A549 (cell line): ENCODE measurements at regions not wholly inside any gene's neighbourhood (a gene's known extent, or its start where the extent isn't known, plus 50 kb on each side); places are given as distances from the start of the nearest gene placed in this dataset.

Experiments used
- ATAC-seq, 2 experiments: fragments of 200-7000 bp in 1 of 2; fragments of >200 bp in 1 of 2; cut with Nextera tagmentation in 1 of 2; cut with Tn5 transposase in 1 of 2; 3 replicates each; pipeline versions ENCODE4 v1.8.0 to v1.9.1; 2018 to 2020; ENCODE audit warnings: mild to moderate bottlenecking in 1 of 2, moderate library complexity in 1 of 2
- CTCF ChIA-PET: fragments of 300-600 bp; sonication (Branson Sonifier 250); formaldehyde crosslinking; extraction: SDS; loops from one replicate; lab custom pipeline; 2021; ENCODE audit warnings: antibody characterized with exemption, inconsistent platforms; lab: Yijun Ruan, JAX
- POLR2A ChIA-PET: fragments of 350-600 bp; formaldehyde crosslinking; extraction: SDS; loops from one replicate; lab custom pipeline; 2021; ENCODE audit warnings: antibody characterized with exemption, inconsistent platforms; lab: Yijun Ruan, JAX
- DNase-seq, 2 experiments: peaks; one replicate each; pipeline versions ENCODE4 v3.0.0 to v3.0.0-alpha.2; 2011 to 2016; ENCODE audit warnings: low read depth in 1 of 2, low spot score in 1 of 2
- FAIRE-seq: peaks from 2 replicates; lab custom pipeline; 2011; peaks lifted over from hg19 to GRCh38; lab: Jason Lieb, UNC
- H3K27ac ChIP-seq, 2 experiments: fragments of >200 bp; sonication (Bioruptor Twin); formaldehyde crosslinking; 3 replicates each; pipeline ENCODE4 v1.5.1; 2016 to 2017
- H3K4me1 ChIP-seq: fragments of >200 bp; sonication (Bioruptor Twin); formaldehyde crosslinking; 3 replicates; pipeline ENCODE4 v1.6.1; 2016
- H3K4me2 ChIP-seq: fragments of >200 bp; sonication (Bioruptor Twin); formaldehyde crosslinking; 3 replicates; pipeline ENCODE4 v1.6.1; 2016
- H3K4me3 ChIP-seq: fragments of >200 bp; sonication (Bioruptor Twin); formaldehyde crosslinking; 3 replicates; pipeline ENCODE4 v1.5.1; 2016
- H3K9me3 ChIP-seq: fragments of >200 bp; sonication (Bioruptor Twin); formaldehyde crosslinking; 3 replicates; pipeline ENCODE4 v1.6.1; 2016
- CHD2 ChIP-seq: fragments of 150-350 bp; IDR thresholded peaks from 2 replicates; pipeline ENCODE4 v1.6.1; 2014; ENCODE audit warnings: low read length; ENCODE audit not compliant: partially characterized antibody
- HDAC2 ChIP-seq: fragments of 200-600 bp; sonication (generic); IDR thresholded peaks from 2 replicates; pipeline ENCODE4 v1.6.1; 2016
- HEYL ChIP-seq: fragments of 250-450 bp; sonication (Bioruptor Pico); IDR thresholded peaks from 2 replicates; pipeline ENCODE4 v1.8.0; 2021; ENCODE audit warnings: mild to moderate bottlenecking, moderate library complexity
- NFE2L2 ChIP-seq: fragments of 150-350 bp; conservative IDR thresholded peaks from 2 replicates; pipeline ENCODE4 v1.6.1; 2014; ENCODE audit warnings: low read length
- PHF8 ChIP-seq: fragments of 200-600 bp; sonication (generic); IDR thresholded peaks from 2 replicates; pipeline ENCODE4 v1.6.1; 2016; ENCODE audit warnings: low read depth, mild to moderate bottlenecking, antibody characterized with exemption, moderate library complexity, borderline replicate concordance
- POLR2A ChIP-seq: IDR thresholded peaks from 2 replicates; pipeline ENCODE4 v1.6.1; 2012; ENCODE audit warnings: mild to moderate bottlenecking, low read length
- POLR2AphosphoS2 ChIP-seq: conservative IDR thresholded peaks from 2 replicates; pipeline ENCODE4 v1.6.1; 2012; ENCODE audit warnings: low read length, improper control_type of control experiment, inconsistent platforms
- RCOR1 ChIP-seq: fragments of 150-350 bp; IDR thresholded peaks from 2 replicates; pipeline ENCODE4 v1.6.1; 2014; ENCODE audit warnings: antibody characterized with exemption, low read length, low read depth
- RFX5 ChIP-seq: fragments of 450-650 bp; IDR thresholded peaks from 2 replicates; pipeline ENCODE4 v1.7.1; 2014; ENCODE audit warnings: antibody characterized with exemption, mild to moderate bottlenecking, moderate library complexity
- RNF2 ChIP-seq: fragments of 200-600 bp; sonication (generic); IDR thresholded peaks from 2 replicates; pipeline ENCODE4 v1.6.1; 2016; ENCODE audit warnings: low read depth, mild to moderate bottlenecking, antibody characterized with exemption, moderate library complexity, borderline replicate concordance
- TP53 ChIP-seq: fragments of 250-450 bp; sonication (Bioruptor Pico); IDR thresholded peaks from 2 replicates; pipeline ENCODE4 v1.5.0; 2021; ENCODE audit warnings: mild to moderate bottlenecking, moderate library complexity
- ZC3H11A ChIP-seq: fragments of 450-650 bp; IDR thresholded peaks from 2 replicates; pipeline ENCODE4 v1.6.1; 2014; ENCODE audit warnings: antibody characterized with exemption, mild to moderate bottlenecking
- WGBS: methylation state at CpG from one replicate; pipeline ENCODE4 v1.1.6; 2017; ENCODE audit errors: missing lambda C conversion rate; 5-methylcytosine and 5-hydroxymethylcytosine counted together
- TF ChIP-seq, protein P1 (sequence below): fragments of >200 bp; sonication (Bioruptor Twin); formaldehyde crosslinking; IDR thresholded peaks from 3 replicates; pipeline ENCODE4 v1.5.1; 2016
- TF ChIP-seq, protein P2 (sequence below): IDR thresholded peaks from 2 replicates; pipeline ENCODE4 v1.6.1; 2012; ENCODE audit warnings: low read depth, borderline replicate concordance
- TF ChIP-seq, protein P3 (sequence below): fragments of 150-350 bp; IDR thresholded peaks from 2 replicates; pipeline ENCODE4 v1.6.1; 2014; ENCODE audit warnings: low read depth, mild to moderate bottlenecking, low read length
- TF ChIP-seq, protein P4 (sequence below): fragments of >200 bp; sonication (Bioruptor Twin); formaldehyde crosslinking; IDR thresholded peaks from 2 replicates; pipeline ENCODE4 v1.6.1; 2016
- TF ChIP-seq, protein P5 (sequence below): fragments of 200-600 bp; sonication (generic); IDR thresholded peaks from 2 replicates; pipeline ENCODE4 v1.6.1; 2016; ENCODE audit warnings: antibody characterized with exemption, mild to moderate bottlenecking, moderate library complexity
- TF ChIP-seq, protein P6 (sequence below): fragments of >200 bp; sonication (Bioruptor Twin); formaldehyde crosslinking; IDR thresholded peaks from 3 replicates; pipeline ENCODE4 v1.6.1; 2016

DNA sequence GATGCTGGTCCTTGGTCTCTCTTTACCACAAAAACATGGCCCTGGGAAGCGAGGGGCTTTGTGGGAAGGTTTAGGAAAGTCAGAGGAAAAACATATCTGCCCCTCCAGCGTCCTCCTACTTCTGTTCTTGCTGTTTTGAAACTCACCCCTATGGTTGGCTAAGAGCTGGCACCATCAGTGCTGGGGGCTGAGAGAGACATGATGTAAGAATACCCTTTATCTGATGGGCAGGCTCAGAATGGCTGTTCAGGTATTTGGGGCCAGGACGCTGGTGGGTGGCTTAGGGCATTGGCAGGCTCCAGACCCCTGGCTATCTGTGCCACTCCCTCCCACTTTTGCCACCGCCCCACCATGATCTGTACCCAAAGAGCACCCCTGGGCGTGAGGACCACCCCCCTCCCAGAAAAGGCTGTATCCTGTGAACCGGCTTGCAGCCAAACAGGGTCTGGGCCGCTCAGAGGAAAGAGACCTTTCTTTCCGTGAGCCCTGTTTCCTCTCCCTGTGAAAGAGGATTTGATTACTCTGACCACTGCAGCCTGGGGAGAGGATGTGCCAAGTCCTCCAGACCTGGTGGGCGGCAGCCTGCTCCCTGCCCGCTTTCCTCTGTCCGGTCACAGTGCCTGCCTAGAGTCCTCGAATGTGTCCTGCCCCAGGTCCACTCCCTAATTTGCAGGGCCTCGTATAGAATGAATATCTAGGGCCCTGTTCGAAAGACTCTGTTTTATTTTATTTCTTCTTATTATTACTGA, 61.3 kb upstream of the SLC6A6 start (continued):
- TF ChIP-seq, protein P1, sequence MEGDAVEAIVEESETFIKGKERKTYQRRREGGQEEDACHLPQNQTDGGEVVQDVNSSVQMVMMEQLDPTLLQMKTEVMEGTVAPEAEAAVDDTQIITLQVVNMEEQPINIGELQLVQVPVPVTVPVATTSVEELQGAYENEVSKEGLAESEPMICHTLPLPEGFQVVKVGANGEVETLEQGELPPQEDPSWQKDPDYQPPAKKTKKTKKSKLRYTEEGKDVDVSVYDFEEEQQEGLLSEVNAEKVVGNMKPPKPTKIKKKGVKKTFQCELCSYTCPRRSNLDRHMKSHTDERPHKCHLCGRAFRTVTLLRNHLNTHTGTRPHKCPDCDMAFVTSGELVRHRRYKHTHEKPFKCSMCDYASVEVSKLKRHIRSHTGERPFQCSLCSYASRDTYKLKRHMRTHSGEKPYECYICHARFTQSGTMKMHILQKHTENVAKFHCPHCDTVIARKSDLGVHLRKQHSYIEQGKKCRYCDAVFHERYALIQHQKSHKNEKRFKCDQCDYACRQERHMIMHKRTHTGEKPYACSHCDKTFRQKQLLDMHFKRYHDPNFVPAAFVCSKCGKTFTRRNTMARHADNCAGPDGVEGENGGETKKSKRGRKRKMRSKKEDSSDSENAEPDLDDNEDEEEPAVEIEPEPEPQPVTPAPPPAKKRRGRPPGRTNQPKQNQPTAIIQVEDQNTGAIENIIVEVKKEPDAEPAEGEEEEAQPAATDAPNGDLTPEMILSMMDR = no peak
- TF ChIP-seq RNF2 (no peak), RFX5 (no peak), NFE2L2 (no peak), RCOR1 (no peak)
- TF ChIP-seq, protein P2, sequence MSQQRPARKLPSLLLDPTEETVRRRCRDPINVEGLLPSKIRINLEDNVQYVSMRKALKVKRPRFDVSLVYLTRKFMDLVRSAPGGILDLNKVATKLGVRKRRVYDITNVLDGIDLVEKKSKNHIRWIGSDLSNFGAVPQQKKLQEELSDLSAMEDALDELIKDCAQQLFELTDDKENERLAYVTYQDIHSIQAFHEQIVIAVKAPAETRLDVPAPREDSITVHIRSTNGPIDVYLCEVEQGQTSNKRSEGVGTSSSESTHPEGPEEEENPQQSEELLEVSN = no peak
- TF ChIP-seq, protein P3, sequence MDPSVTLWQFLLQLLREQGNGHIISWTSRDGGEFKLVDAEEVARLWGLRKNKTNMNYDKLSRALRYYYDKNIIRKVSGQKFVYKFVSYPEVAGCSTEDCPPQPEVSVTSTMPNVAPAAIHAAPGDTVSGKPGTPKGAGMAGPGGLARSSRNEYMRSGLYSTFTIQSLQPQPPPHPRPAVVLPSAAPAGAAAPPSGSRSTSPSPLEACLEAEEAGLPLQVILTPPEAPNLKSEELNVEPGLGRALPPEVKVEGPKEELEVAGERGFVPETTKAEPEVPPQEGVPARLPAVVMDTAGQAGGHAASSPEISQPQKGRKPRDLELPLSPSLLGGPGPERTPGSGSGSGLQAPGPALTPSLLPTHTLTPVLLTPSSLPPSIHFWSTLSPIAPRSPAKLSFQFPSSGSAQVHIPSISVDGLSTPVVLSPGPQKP = no peak

DNA sequence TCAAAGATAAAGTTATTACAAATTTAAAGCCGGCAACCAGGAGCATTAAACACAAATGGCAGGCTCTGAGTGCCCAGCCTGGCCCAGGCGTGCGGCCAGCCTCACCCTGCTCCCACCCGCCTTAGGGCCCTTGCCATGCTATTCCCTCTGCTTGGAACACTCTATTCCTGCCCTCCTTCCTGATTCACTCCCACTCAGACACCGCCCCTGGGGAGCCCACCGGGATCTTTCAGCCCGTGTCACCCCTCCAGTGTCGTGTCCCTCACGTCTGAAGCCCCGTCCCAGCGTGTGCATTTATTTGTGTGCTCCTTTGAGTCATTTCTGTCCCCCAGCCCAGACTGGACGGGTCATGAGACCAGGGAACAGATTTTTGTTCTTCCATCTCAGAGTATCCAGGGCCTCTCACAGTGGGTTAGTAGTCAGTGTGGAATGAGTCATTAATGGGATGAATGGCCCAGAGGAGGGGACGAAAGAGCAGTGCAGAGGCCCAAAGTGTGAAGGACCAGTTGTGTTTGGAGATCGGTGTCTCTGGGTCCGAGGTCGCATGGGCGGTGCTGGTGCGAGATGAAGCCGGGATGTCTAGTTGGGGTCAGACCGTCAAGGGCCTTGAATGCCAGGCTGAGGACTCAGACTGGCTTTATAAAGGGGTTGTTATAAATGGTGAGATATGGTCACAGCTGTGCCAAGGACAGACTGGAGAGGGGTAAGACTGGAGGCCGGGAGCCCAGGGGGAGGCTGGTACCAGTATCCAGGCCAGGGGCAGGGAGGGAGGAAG, 58.9 kb upstream of the SLC6A6 start:
- POLR2A ChIA-PET = no interaction called here
- CTCF ChIA-PET = no interaction called here
- no peak for FAIRE-seq
- no peak for DNase-seq
- Histone ChIP-seq H3K4me3 (no peak overlapping the region), H3K4me2 (no peak overlapping the region), H3K9me3 (no peaks in the 10 kb centered on the region), H3K4me1 (no peaks in the 10 kb centered on the region), H3K27ac (no peak overlapping the region)
- WGBS = 69% methylated on average over 21 of the region's 21 CpGs
- TF ChIP-seq TP53 (CRISPR knock-in tag) (no peak), ZC3H11A (no peak), HEYL (CRISPR knock-in tag) (no peak), POLR2A (no peak), HDAC2 (no peak), CHD2 (no peak), POLR2AphosphoS2 (no peak), PHF8 (no peak)
- TF ChIP-seq, protein P4, sequence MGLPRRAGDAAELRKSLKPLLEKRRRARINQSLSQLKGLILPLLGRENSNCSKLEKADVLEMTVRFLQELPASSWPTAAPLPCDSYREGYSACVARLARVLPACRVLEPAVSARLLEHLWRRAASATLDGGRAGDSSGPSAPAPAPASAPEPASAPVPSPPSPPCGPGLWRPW = no peak
- TF ChIP-seq, protein P5, sequence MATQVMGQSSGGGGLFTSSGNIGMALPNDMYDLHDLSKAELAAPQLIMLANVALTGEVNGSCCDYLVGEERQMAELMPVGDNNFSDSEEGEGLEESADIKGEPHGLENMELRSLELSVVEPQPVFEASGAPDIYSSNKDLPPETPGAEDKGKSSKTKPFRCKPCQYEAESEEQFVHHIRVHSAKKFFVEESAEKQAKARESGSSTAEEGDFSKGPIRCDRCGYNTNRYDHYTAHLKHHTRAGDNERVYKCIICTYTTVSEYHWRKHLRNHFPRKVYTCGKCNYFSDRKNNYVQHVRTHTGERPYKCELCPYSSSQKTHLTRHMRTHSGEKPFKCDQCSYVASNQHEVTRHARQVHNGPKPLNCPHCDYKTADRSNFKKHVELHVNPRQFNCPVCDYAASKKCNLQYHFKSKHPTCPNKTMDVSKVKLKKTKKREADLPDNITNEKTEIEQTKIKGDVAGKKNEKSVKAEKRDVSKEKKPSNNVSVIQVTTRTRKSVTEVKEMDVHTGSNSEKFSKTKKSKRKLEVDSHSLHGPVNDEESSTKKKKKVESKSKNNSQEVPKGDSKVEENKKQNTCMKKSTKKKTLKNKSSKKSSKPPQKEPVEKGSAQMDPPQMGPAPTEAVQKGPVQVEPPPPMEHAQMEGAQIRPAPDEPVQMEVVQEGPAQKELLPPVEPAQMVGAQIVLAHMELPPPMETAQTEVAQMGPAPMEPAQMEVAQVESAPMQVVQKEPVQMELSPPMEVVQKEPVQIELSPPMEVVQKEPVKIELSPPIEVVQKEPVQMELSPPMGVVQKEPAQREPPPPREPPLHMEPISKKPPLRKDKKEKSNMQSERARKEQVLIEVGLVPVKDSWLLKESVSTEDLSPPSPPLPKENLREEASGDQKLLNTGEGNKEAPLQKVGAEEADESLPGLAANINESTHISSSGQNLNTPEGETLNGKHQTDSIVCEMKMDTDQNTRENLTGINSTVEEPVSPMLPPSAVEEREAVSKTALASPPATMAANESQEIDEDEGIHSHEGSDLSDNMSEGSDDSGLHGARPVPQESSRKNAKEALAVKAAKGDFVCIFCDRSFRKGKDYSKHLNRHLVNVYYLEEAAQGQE = no peak
- TF ChIP-seq, protein P6, sequence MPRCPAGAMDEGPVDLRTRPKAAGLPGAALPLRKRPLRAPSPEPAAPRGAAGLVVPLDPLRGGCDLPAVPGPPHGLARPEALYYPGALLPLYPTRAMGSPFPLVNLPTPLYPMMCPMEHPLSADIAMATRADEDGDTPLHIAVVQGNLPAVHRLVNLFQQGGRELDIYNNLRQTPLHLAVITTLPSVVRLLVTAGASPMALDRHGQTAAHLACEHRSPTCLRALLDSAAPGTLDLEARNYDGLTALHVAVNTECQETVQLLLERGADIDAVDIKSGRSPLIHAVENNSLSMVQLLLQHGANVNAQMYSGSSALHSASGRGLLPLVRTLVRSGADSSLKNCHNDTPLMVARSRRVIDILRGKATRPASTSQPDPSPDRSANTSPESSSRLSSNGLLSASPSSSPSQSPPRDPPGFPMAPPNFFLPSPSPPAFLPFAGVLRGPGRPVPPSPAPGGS = no peak
- ATAC-seq = no peak
